Epithelial cell of prostate (primary cell): ENCODE measurements at regions not wholly inside any gene's neighbourhood (a gene's known extent, or its start where the extent isn't known, plus 50 kb on each side); places are given as distances from the start of the nearest gene placed in this dataset.
"Not testable (repeated sequence)": the region's sequence is repeated elsewhere in the genome, so short reads cannot be mapped to it uniquely, and the experiment has no call there.

Experiments used
- DNase-seq: peaks from one replicate; pipeline ENCODE4 v3.0.0-alpha.2; 2011; ENCODE audit warnings: low read depth, low spot score
- H3K27ac ChIP-seq: fragments of 450-650 bp; 2 replicates; pipeline ENCODE4 v1.5.1; 2017; ENCODE audit warnings: mild to moderate bottlenecking

- DNase-seq: no peak
- no peak overlapping the region for H3K27ac ChIP-seq
These were observed 152.1 kb downstream of the DUSP6 start for GRCh38 chr12:89200217-89200616.

GRCh38 chr12:89195470-89195869, 156.8 kb downstream of the DUSP6 start:
- H3K27ac ChIP-seq: no peak overlapping the region
- no peak for DNase-seq

GRCh38 chr12:89194683-89195082, 157.6 kb downstream of the DUSP6 start:
- no peak overlapping the region for H3K27ac ChIP-seq
- no peak for DNase-seq

GRCh38 chr12:89192429-89192828, 159.9 kb downstream of the DUSP6 start:
- H3K27ac ChIP-seq: no peak overlapping the region
- no peak for DNase-seq

- not testable (repeated sequence) for H3K27ac ChIP-seq, DNase-seq
These were observed 160.7 kb downstream of the DUSP6 start for GRCh38 chr12:89191597-89191996.

GRCh38 chr12:89189448-89189847, 162.9 kb downstream of the DUSP6 start:
- H3K27ac ChIP-seq: no peak overlapping the region
- no peak for DNase-seq

- no peak overlapping the region for H3K27ac ChIP-seq
- DNase-seq: no peak
These were observed 164.8 kb downstream of the DUSP6 start for GRCh38 chr12:89187507-89187906.

- H3K27ac ChIP-seq: no peak overlapping the region
- peak; percentile 43 for DNase-seq
These were observed 166.4 kb downstream of the DUSP6 start for GRCh38 chr12:89185889-89186288.

GRCh38 chr12:89185181-89185580, 167.1 kb downstream of the DUSP6 start:
- DNase-seq: no peak
- no peak overlapping the region for H3K27ac ChIP-seq

GRCh38 chr12:89183985-89184435, 168.3 kb downstream of the DUSP6 start:
- H3K27ac ChIP-seq: no peak overlapping the region
- DNase-seq: no peak

GRCh38 chr12:89181271-89181920, 170.9 kb downstream of the DUSP6 start:
- DNase-seq: peak; percentile 50
- H3K27ac ChIP-seq: peak overlapping the region; percentile 9

GRCh38 chr12:89180496-89180895, 171.8 kb downstream of the DUSP6 start:
- DNase-seq: no peak
- H3K27ac ChIP-seq: no peak overlapping the region

GRCh38 chr12:89179983-89180382, 172.3 kb downstream of the DUSP6 start:
- peak; percentile 96 for DNase-seq
- peak overlapping the region; percentile 1 for H3K27ac ChIP-seq

GRCh38 chr12:89179245-89179644, 173.1 kb downstream of the DUSP6 start:
- H3K27ac ChIP-seq: peak overlapping the region; percentile 1
- no peak for DNase-seq

GRCh38 chr12:89177802-89178395, 174.4 kb downstream of the DUSP6 start:
- DNase-seq: no peak

GRCh38 chr12:89176676-89177075, 175.6 kb downstream of the DUSP6 start:
- no peak for DNase-seq
- H3K27ac ChIP-seq: no peak overlapping the region

More at GRCh38 chr12:89177802-89178395, 174.4 kb downstream of the DUSP6 start:
- H3K27ac ChIP-seq: no peak overlapping the region

GRCh38 chr12:89173678-89174077, 178.6 kb downstream of the DUSP6 start:
- no peak overlapping the region for H3K27ac ChIP-seq
- no peak for DNase-seq

GRCh38 chr12:89173096-89173495, 179.2 kb downstream of the DUSP6 start:
- H3K27ac ChIP-seq: no peak overlapping the region
- no peak for DNase-seq

GRCh38 chr12:89172224-89172623, 180.1 kb downstream of the DUSP6 start:
- no peak overlapping the region for H3K27ac ChIP-seq
- no peak for DNase-seq

GRCh38 chr12:89169321-89169720, 183.0 kb downstream of the DUSP6 start:
- H3K27ac ChIP-seq: no peak overlapping the region
- no peak for DNase-seq

GRCh38 chr12:89167986-89168385, 184.3 kb downstream of the DUSP6 start:
- no peak overlapping the region for H3K27ac ChIP-seq
- no peak for DNase-seq

- DNase-seq: no peak
- no peak overlapping the region for H3K27ac ChIP-seq
These were observed 185.8 kb downstream of the DUSP6 start for GRCh38 chr12:89166525-89166934.
